LNCAP (cell line): ENCODE measurements at regions not wholly inside any gene's neighbourhood (a gene's known extent, or its start where the extent isn't known, plus 50 kb on each side); places are given as distances from the start of the nearest gene placed in this dataset.

Experiments used
- CTCF ChIP-seq: fragments of 450-650 bp; IDR thresholded peaks from 2 replicates; pipeline ENCODE4 v1.5.1; 2017; ENCODE audit warnings: mild to moderate bottlenecking

- no peak for TF ChIP-seq CTCF
These were observed 1271.6 kb downstream of the NSUN3 start for GRCh38 chr3:95334461-95334860.

GRCh38 chr3:95335517-95335916, 1272.7 kb downstream of the NSUN3 start:
- TF ChIP-seq CTCF = no peak

- no peak for TF ChIP-seq CTCF
These were observed 1275.6 kb downstream of the NSUN3 start for GRCh38 chr3:95338446-95338845.

- TF ChIP-seq CTCF = no peak
These were observed 1278.5 kb downstream of the NSUN3 start for GRCh38 chr3:95341314-95341713.

GRCh38 chr3:95343228-95343627, 1280.4 kb downstream of the NSUN3 start:
- TF ChIP-seq CTCF = no peak

GRCh38 chr3:95343767-95344166, 1280.9 kb downstream of the NSUN3 start:
- no peak for TF ChIP-seq CTCF

- no peak for TF ChIP-seq CTCF
These were observed 1286.0 kb downstream of the NSUN3 start for GRCh38 chr3:95348879-95349278.

GRCh38 chr3:95350049-95350448, 1287.2 kb downstream of the NSUN3 start:
- TF ChIP-seq CTCF = no peak
